HG03354 (cell line): ENCODE measurements at regions not wholly inside any gene's neighbourhood (a gene's known extent, or its start where the extent isn't known, plus 50 kb on each side); places are given as distances from the start of the nearest gene placed in this dataset.

ENCODE experiments used
- ATAC-seq: cut with Tn5 transposase; IDR thresholded peaks from one replicate; pipeline ENCODE4 v1.9.1; 2021; ENCODE audit warnings: mild to moderate bottlenecking; ENCODE audit not compliant: unreplicated experiment, poor library complexity, severe bottlenecking

DNA sequence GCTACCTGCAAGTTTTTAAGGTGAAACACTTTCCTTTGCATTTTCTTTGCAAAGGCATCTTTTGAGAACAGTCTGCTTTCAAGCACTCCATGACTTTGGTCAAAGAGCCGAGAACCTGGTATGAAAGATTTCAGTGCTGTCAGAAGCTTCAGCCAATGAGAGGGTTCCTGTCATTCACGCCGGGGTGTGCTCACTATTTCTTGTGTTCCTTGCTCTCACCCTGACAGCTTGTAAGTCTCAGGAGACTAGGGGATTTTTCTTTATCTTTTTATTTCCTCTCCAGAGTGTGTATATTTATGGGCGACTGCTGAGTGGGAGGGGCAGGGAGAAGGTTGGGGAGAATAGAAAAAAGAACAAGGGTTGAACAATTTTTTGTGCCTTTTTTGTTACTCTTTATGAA, 334.0 kb downstream of the PSAT1 start:
- ATAC-seq: no peak

- ATAC-seq: no peak
Observed at GRCh38 chr9:78640728-78641127, 343.8 kb downstream of the PSAT1 start.

DNA sequence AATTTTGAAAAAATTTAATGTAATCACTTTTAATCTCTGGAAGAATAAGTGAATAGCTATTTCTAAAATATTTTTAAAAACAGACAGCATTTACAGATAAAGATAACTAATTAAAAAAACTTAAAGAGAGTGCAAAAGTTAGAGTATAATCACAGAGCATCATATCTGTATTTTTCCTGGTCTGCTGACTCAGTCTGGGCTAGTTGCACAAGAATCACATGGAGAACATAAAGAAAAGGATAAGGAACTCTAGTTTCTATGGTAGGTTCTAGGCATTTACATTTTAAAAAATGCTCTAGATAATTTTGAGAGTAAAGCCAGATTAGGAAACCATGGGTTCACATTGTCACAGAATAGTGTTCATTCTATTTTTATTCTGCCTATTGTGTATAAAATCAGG, 347.4 kb downstream of the PSAT1 start:
- no peak for ATAC-seq

GRCh38 chr9:78654324-78654723, 357.4 kb downstream of the PSAT1 start:
- no peak for ATAC-seq

GRCh38 chr9:78663369-78663768, 366.4 kb downstream of the PSAT1 start:
- no peak for ATAC-seq

DNA sequence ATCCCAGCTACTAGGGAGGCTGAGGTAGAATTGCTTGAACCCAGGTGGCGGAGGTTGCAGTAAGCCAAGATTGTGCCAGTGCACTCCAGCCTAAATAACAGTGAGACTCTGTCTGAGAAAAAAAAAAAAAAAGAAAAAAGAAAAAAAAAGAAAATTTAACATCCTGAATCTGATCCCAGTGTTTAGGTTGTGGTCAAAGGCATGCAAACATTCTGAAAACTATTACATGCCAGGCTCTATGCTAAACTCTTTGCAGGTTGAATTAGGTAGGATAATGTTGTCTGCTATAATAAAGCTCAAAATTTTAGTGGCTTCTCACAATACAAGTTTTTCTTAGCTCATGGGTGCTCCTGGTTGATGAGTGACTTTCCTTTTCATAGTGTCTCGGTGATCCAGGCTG, 367.4 kb downstream of the PSAT1 start:
- ATAC-seq: no peak

DNA sequence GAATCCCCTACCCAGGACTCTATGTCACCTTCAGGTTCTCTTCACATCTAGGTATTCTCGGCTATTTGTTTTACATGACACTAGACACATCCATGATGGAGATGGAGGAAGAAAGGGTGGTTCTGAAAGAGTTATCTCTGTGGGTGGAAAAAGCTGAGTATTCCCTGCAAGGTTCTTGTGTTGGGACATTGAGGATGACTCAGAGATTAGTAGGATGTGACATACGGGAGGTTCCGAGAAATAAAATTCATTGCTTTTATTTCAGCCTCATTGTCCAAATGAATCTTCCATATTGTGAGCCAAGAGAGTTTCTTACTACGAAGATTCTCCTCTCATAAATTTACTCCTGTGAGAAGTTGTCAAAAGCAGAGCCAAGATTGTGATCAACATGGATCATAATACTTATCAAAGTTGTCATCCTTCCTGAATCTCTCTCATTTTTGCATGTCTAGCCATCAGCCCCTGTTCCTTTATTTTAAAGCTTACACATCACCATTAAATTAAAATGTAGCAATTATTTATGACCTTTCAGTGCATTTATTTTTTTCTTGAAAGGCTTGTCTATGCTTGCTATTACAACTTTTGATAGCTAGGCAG, 370.0 kb downstream of the PSAT1 start:
- no peak for ATAC-seq

- no peak for ATAC-seq
Observed at GRCh38 chr9:78668148-78668832, 371.4 kb downstream of the PSAT1 start.

- ATAC-seq: no peak
Observed at GRCh38 chr9:78669591-78669990, 372.7 kb downstream of the PSAT1 start.

DNA sequence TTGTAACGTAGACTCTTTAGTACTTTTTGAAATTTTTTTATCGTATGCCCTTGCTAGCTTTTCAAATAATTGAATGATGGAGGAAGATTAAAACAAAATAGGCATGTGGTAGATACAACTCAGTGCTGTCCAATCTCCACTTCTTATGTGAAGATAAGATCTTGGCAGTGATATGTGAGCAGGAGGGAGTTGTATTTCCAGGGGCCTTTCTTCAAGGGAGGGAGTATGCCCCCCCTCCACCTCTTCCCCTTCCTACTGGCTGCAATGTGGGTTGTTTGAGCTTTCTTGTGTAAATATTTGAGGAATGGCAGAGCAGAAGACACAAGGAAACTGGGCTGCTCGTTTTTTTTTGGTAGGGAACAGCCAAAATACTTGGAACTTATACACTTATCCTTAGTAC, 374.9 kb downstream of the PSAT1 start:
- no peak for ATAC-seq

DNA sequence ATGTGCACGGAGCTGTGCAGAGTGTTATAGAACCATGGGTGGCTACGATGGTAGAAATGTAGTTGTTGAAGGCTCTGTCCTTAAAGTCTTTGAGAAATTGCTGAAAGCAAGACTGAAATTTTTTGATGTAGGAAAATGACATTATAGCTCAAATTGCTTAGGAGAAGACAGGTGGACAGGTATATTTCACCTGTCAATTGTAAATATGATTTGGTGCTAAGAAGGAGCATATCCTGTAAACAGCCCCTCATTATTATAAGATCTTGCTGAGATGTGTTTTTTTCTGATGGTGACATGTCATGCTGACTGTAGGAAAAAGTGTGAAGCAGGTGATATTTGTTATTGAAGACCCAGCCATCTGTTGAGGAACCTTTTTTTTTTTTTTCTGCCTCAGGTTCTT, 377.9 kb downstream of the PSAT1 start:
- no peak for ATAC-seq

DNA sequence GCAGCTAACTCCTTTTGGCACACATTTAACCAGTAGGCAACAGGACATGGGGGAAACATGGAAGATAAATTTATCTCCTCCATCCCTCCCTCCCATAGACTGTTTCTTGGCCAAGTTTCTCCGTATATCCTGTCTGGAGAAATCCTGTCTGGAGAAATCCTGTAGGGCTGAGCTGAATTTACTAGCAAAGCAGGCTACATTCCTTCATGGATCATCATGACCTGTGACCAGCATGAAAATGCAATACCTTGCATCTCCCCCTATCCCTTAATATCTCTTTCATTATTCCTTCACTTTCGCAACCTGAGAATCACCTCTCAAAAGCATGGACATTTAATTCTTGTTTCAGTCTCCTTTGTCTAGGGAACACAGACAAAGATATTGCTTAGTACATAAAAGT, 379.1 kb downstream of the PSAT1 start:
- no peak for ATAC-seq

DNA sequence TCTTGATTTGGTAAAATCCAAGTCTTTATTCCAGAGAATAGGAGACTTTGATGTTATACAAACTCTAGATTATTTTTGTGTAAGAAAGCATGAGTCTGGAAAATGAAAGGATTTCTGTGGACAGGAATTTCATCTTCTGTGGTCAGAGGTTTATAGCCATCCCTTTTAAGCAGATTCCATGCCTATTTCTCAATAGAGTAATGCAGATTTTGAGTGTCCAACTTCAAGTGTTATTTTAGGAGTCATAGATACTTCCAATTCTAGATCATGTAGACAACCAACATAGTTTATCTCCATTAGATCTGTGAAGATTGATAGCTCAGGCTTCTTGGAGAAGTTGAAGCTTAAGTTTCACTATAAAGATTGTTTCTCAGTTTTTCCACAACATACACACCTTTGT, 379.7 kb downstream of the PSAT1 start:
- no peak for ATAC-seq

GRCh38 chr9:78677326-78677725, 380.4 kb downstream of the PSAT1 start:
- no peak for ATAC-seq

- no peak for ATAC-seq
Observed at GRCh38 chr9:78678877-78679276, 382.0 kb downstream of the PSAT1 start.

DNA sequence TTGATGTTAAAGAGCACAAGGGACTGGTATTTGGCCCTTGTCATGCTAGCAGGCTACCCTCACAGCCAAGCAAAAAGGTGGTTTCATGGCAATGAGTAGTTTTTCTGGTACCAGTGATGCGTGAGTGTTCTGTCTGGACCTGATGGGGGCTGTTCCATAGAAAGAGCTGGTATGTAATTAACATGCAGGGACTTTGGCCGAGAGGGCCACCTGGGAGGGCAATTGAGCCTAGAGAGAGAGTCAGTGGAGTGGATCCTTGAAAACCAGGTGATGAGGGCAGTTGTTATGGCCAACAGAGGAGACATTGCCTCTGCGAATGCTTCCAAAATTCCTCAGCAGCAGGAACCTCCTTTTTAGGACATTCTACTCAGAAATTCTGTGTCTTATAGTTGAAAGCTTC, 383.3 kb downstream of the PSAT1 start:
- ATAC-seq: no peak

- ATAC-seq: no peak
Observed at GRCh38 chr9:78682216-78682615, 385.3 kb downstream of the PSAT1 start.

- no peak for ATAC-seq
Observed at GRCh38 chr9:78685471-78685870, 388.5 kb downstream of the PSAT1 start.

DNA sequence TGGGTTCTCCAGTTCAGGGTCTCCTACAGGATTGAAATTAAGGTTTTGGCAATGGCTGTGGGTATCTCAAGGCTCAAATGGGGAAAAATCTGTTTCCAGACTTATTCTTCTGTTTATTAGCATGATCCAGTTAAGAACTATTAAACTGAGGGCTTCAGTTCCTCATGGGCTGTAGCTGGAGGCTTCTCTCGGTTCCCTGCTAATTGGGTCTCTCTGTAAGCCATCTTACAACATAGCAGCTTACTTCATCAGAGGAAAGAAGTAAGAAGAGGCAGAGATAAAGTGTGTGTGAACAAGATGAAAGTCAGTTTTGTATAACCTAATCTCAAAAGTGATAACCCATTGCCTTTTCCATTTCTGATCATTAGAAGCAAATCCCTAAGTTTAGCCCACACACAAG, 391.9 kb downstream of the PSAT1 start:
- no peak for ATAC-seq

DNA sequence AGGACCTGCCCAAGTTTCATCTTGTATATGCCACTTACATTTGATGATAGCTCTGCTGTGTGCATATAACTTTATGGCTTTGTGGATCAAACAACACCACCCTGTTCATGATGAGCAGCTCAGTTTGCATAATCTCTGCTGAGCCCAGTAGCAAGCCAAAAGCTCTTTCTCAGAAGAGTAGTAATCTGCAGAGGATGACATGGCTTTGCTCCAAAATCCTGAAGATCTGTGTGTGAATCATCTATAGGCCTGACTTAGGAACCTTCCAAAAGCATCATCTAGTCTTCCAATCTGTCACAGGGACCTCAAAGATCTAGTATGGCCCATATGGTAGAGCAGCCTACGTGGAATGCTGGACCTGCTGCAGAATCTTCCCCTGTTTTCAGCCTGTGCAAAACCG, 394.6 kb downstream of the PSAT1 start:
- no peak for ATAC-seq

- no peak for ATAC-seq
Observed at GRCh38 chr9:78692871-78693270, 395.9 kb downstream of the PSAT1 start.

DNA sequence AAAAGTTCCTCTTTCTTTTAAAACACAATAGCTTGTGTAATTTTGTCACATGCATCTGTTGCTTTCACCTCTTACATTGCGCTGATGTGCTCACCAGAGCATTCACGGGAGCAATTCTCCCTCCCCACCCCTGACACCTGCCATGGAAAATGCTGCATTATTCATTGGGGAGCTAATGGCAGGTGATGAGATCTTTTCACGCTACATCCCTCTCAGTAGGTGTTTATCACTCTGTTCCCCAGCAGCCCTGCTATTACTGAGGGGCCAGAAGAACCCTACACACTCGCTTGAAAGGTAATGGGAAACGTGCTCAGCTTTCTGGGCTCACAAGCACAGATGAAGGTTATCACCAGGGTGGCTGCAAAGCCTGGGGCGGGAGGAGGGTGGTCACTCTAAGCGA, 398.0 kb downstream of the PSAT1 start:
- no peak for ATAC-seq
